HCT116 (cell line): ENCODE measurements at regions not wholly inside any gene's neighbourhood (a gene's known extent, or its start where the extent isn't known, plus 50 kb on each side); places are given as distances from the start of the nearest gene placed in this dataset.

ENCODE experiments used
- ATAC-seq: fragments of 200-7000 bp; cut with Tn5 transposase; 2 replicates; pipeline ENCODE4 v1.9.1; 2020; ENCODE audit warnings: mild to moderate bottlenecking, moderate library complexity
- BruUV-seq: library from RNA; stranded (reverse); fragments of 400-500 nt; replicated peaks from 2 replicates; lab custom pipeline; 2021; lab: Mats Ljungman, UMichigan
- CTCF ChIA-PET: fragments of 300-600 bp; sonication (Branson Sonifier 250); formaldehyde crosslinking; loops from one replicate; lab custom pipeline; 2021; ENCODE audit warnings: antibody characterized with exemption; lab: Charles Lee
- POLR2A ChIA-PET: fragments of 300-600, 350-600 bp; sonication (Branson Sonifier 250); formaldehyde crosslinking; loops from one replicate; lab custom pipeline; 2021; ENCODE audit warnings: antibody characterized with exemption; lab: Charles Lee
- RAD21 ChIA-PET, 2 experiments: fragments of 300-600 bp; sonication (Branson Sonifier 250); formaldehyde crosslinking; loops; one replicate each; lab custom pipeline; 2023; ENCODE audit warnings: low total read pairs in 2 of 2; ENCODE audit not compliant: uncharacterized antibody in 2 of 2, unreplicated experiment in 2 of 2, low non-redundant PET in 1 of 2; lab: Charles Lee
- DNase-seq: peaks from one replicate; pipeline ENCODE4 v3.0.0-alpha.2; 2010; ENCODE audit warnings: low read depth, low spot score
- H2AFZ ChIP-seq: fragments of 200-600 bp; shearing (Covaris generic), sonication (generic); 2 replicates; pipeline ENCODE4 v1.6.1; 2017; ENCODE audit warnings: low read depth, mixed run types, mixed read lengths, antibody characterized with exemption, low read length; ENCODE audit not compliant: poor library complexity, severe bottlenecking
- H3K27ac ChIP-seq: 2 replicates; pipeline ENCODE4 v1.5.1; 2012; ENCODE audit warnings: low read depth, low read length
- H3K27me3 ChIP-seq: fragments of 200-600 bp; sonication (generic); 2 replicates; pipeline ENCODE4 v1.6.1; 2016; ENCODE audit warnings: mixed run types, low read length, mixed read lengths; ENCODE audit not compliant: insufficient read depth
- H3K36me3 ChIP-seq, 2 experiments: fragments of 200-500 bp in 1 of 2; fragments of 200-600 bp in 1 of 2; sonication (Bioruptor generic) in 1 of 2; sonication (generic) in 1 of 2; 2 replicates each; pipeline versions ENCODE4 v1.5.1 to v1.6.1; 2014 to 2016; ENCODE audit warnings: low read length in 2 of 2, inconsistent platforms in 1 of 2, mixed read lengths in 1 of 2, mixed run types in 1 of 2; ENCODE audit not compliant: insufficient read depth in 2 of 2, control insufficient read depth in 1 of 2
- H3K4me1 ChIP-seq, 2 experiments: fragments of 200-600 bp in 1 of 2; sonication (generic) in 1 of 2; 2 replicates each; pipeline versions ENCODE4 v1.5.1 to v1.6.1; 2012 to 2017; ENCODE audit warnings: low read length in 2 of 2, inconsistent platforms in 1 of 2, mild to moderate bottlenecking in 1 of 2, mixed read lengths in 1 of 2, mixed run types in 1 of 2, moderate library complexity in 1 of 2; ENCODE audit not compliant: insufficient read depth in 2 of 2, control insufficient read depth in 1 of 2
- H3K4me2 ChIP-seq: fragments of 200-600 bp; sonication (generic); 2 replicates; pipeline ENCODE4 v1.6.1; 2017; ENCODE audit warnings: mixed run types, low read length, mixed read lengths
- H3K4me3 ChIP-seq, 2 experiments: fragments of 200-600 bp in 1 of 2; sonication (generic) in 1 of 2; replicated peaks in 1 of 2; 2 replicates each; pipeline ENCODE4 v1.5.1; 2011 to 2016; ENCODE audit warnings: low read length in 2 of 2, control low read depth in 1 of 2, low read depth in 1 of 2, mild to moderate bottlenecking in 1 of 2, mixed read lengths in 1 of 2, mixed run types in 1 of 2
- H3K79me2 ChIP-seq: fragments of 200-600 bp; sonication (generic); 2 replicates; pipeline ENCODE4 v1.6.1; 2017; ENCODE audit warnings: mild to moderate bottlenecking, mixed run types, low read length, moderate library complexity, mixed read lengths; ENCODE audit not compliant: insufficient read depth
- H3K9ac ChIP-seq: fragments of 200-600 bp; sonication (generic); 2 replicates; pipeline ENCODE4 v1.6.1; 2016; ENCODE audit warnings: low read length, mixed read lengths
- H3K9me2 ChIP-seq: fragments of 200-600 bp; sonication (generic), shearing (Covaris generic); 2 replicates; pipeline ENCODE4 v1.6.1; 2017; ENCODE audit warnings: mixed run types, mild to moderate bottlenecking, moderate library complexity; ENCODE audit not compliant: insufficient read depth
- H3K9me3 ChIP-seq, 2 experiments: fragments of 200-500 bp in 1 of 2; fragments of 200-600 bp in 1 of 2; sonication (Bioruptor generic) in 1 of 2; sonication (generic) in 1 of 2; 2 replicates each; pipeline ENCODE4 v1.6.1; 2014 to 2017; ENCODE audit warnings: low read length in 2 of 2, mixed read lengths in 2 of 2, inconsistent platforms in 1 of 2, low read depth in 1 of 2, mild to moderate bottlenecking in 1 of 2, mixed run types in 1 of 2, moderate library complexity in 1 of 2; ENCODE audit not compliant: control insufficient read depth in 1 of 2, insufficient read depth in 1 of 2
- H4K20me1 ChIP-seq: fragments of 200-600 bp; sonication (generic), shearing (Covaris generic); 2 replicates; pipeline ENCODE4 v1.6.1; 2017; ENCODE audit warnings: mixed run types, mild to moderate bottlenecking, moderate library complexity; ENCODE audit not compliant: insufficient read depth
- ATF3 ChIP-seq: IDR thresholded peaks from 2 replicates; pipeline ENCODE4 v1.6.1; 2012
- CBX3 ChIP-seq: IDR thresholded peaks from 2 replicates; pipeline ENCODE4 v1.6.1; 2012; ENCODE audit warnings: low read depth
- CTCF ChIP-seq, 3 experiments: fragments of 200-600 bp in 1 of 3; sonication (generic) in 1 of 3; IDR thresholded peaks in 2 of 3; conservative IDR thresholded peaks in 1 of 3; 2 replicates each; pipeline ENCODE4 v1.5.1; 2012 to 2017; ENCODE audit warnings: low read depth in 2 of 3, low read length in 2 of 3, antibody characterized with exemption in 1 of 3, borderline replicate concordance in 1 of 3, control low read depth in 1 of 3, mild to moderate bottlenecking in 1 of 3, mixed read lengths in 1 of 3, mixed run types in 1 of 3, moderate library complexity in 1 of 3; ENCODE audit not compliant: insufficient read depth in 1 of 3
- EGR1 ChIP-seq: IDR thresholded peaks from 2 replicates; pipeline ENCODE4 v1.6.1; 2012; ENCODE audit warnings: low read depth
- ELF1 ChIP-seq: IDR thresholded peaks from 2 replicates; pipeline ENCODE4 v1.6.1; 2012; ENCODE audit warnings: low read depth, borderline replicate concordance
- FOSL1 ChIP-seq: IDR thresholded peaks from 2 replicates; pipeline ENCODE4 v1.6.1; 2012; ENCODE audit warnings: low read depth
- JUND ChIP-seq: IDR thresholded peaks from 2 replicates; pipeline ENCODE4 v1.6.1; 2012
- MAX ChIP-seq: IDR thresholded peaks from 2 replicates; pipeline ENCODE4 v1.6.1; 2012
- POLR2A ChIP-seq: IDR thresholded peaks from 2 replicates; pipeline ENCODE4 v1.7.0; 2011; ENCODE audit warnings: borderline replicate concordance; ENCODE audit not compliant: insufficient read depth, insufficient read length; ENCODE audit errors: extremely low read depth
- RAD21 ChIP-seq: IDR thresholded peaks from 2 replicates; pipeline ENCODE4 v1.6.1; 2012; ENCODE audit warnings: low read depth, mild to moderate bottlenecking
- TCF7L2 ChIP-seq: IDR thresholded peaks from 2 replicates; pipeline ENCODE4 v1.7.0; 2011; ENCODE audit warnings: borderline replicate concordance, inconsistent platforms; ENCODE audit not compliant: insufficient read depth, insufficient read length; ENCODE audit errors: extremely low read depth
- ZFX ChIP-seq: fragments of 450-650 bp; IDR thresholded peaks from 2 replicates; pipeline ENCODE4 v1.6.1; 2017
- ZNF274 ChIP-seq: fragments of 200-500 bp; sonication (Bioruptor generic); IDR thresholded peaks from 2 replicates; pipeline ENCODE4 v1.6.1; 2014; ENCODE audit warnings: mild to moderate bottlenecking, low read depth, low read length, inconsistent platforms
- intact Hi-C: fragments of 100-400 bp; cut with micrococcal nuclease; formaldehyde crosslinking; loops from 2 replicates; pipeline ENCODE4 v1.10.0; 2022

GRCh38 chr11:116345575-116345974 is 427.2 kb downstream of the BUD13 start:
- ChIA-PET POLR2A (no interaction called here), RAD21 (no interaction called here), CTCF (no interaction called here)
- no peak for DNase-seq
- BruUV-seq = no TSS peak
- intact Hi-C loops = no loop called here
- Histone ChIP-seq H3K9ac (no peak overlapping the region), H3K9me2 (no peaks in the 10 kb centered on the region), H3K27me3 (peaks cover 18% of the 10 kb centered on the region), H3K4me1 (no peaks in the 10 kb centered on the region), H3K79me2 (no peaks in the 10 kb centered on the region), H3K36me3 (no peaks in the 10 kb centered on the region), H3K27ac (no peak overlapping the region), H3K9me3 (no peaks in the 10 kb centered on the region), H2AFZ (no peak overlapping the region), H3K4me2 (no peak overlapping the region), H4K20me1 (no peaks in the 10 kb centered on the region), H3K4me3 (no peak overlapping the region)
- ATAC-seq = no peak
- TF ChIP-seq EGR1 (no peak), ZNF274 (no peak), FOSL1 (no peak), JUND (no peak), ATF3 (no peak), TCF7L2 (no peak), POLR2A (no peak)

- ATAC-seq (no peak), DNase-seq (no peak)
- POLR2A ChIA-PET = no interaction called here
- RAD21 ChIA-PET = no interaction called here
- no peaks in the 10 kb centered on the region for H3K79me2 ChIP-seq
- H3K4me3 ChIP-seq = no peak overlapping the region
- peaks cover 18% of the 10 kb centered on the region for H3K27me3 ChIP-seq
- no peaks in the 10 kb centered on the region for H3K9me3 ChIP-seq
- no peak overlapping the region for H3K4me2 ChIP-seq
- no peaks in the 10 kb centered on the region for H3K4me1 ChIP-seq
- no peaks in the 10 kb centered on the region for H3K36me3 ChIP-seq
- no peak overlapping the region for H3K9ac ChIP-seq
- CTCF ChIA-PET = no interaction called here
- H3K9me2 ChIP-seq = no peaks in the 10 kb centered on the region
- no peaks in the 10 kb centered on the region for H4K20me1 ChIP-seq
- H2AFZ ChIP-seq = no peak overlapping the region
- H3K27ac ChIP-seq = no peak overlapping the region
- intact Hi-C loops = no loop called here
- no peak for TF ChIP-seq ZNF274
- no peak for TF ChIP-seq CTCF (IDR thresholded peaks at IDR 0.05 in 2 of 3, conservative IDR thresholded peaks at IDR 0.05 in 1 of 3; ENCODE audit: borderline replicate concordance in 1 of 3, insufficient read depth in 1 of 3, low read depth in 2 of 3, low read length in 2 of 3)
- TF ChIP-seq EGR1 = no peak
- TF ChIP-seq RAD21 = no peak
- no peak for TF ChIP-seq ZFX
- TF ChIP-seq ATF3 = no peak
- TF ChIP-seq FOSL1 = no peak
- TF ChIP-seq TCF7L2 = no peak
- no peak for TF ChIP-seq CBX3
- no peak for TF ChIP-seq ELF1
- no peak for TF ChIP-seq MAX
- TF ChIP-seq POLR2A = no peak
- TF ChIP-seq, all 23 proteins: peak for 0
- no TSS peak for BruUV-seq
These were observed 428.2 kb downstream of the BUD13 start for GRCh38 chr11:116344601-116345000.
